ENCODE measurements at regions not wholly inside any gene's neighbourhood (a gene's known extent, or its start where the extent isn't known, plus 50 kb on each side); places are given as distances from the start of the nearest gene placed in this dataset.

DNA sequence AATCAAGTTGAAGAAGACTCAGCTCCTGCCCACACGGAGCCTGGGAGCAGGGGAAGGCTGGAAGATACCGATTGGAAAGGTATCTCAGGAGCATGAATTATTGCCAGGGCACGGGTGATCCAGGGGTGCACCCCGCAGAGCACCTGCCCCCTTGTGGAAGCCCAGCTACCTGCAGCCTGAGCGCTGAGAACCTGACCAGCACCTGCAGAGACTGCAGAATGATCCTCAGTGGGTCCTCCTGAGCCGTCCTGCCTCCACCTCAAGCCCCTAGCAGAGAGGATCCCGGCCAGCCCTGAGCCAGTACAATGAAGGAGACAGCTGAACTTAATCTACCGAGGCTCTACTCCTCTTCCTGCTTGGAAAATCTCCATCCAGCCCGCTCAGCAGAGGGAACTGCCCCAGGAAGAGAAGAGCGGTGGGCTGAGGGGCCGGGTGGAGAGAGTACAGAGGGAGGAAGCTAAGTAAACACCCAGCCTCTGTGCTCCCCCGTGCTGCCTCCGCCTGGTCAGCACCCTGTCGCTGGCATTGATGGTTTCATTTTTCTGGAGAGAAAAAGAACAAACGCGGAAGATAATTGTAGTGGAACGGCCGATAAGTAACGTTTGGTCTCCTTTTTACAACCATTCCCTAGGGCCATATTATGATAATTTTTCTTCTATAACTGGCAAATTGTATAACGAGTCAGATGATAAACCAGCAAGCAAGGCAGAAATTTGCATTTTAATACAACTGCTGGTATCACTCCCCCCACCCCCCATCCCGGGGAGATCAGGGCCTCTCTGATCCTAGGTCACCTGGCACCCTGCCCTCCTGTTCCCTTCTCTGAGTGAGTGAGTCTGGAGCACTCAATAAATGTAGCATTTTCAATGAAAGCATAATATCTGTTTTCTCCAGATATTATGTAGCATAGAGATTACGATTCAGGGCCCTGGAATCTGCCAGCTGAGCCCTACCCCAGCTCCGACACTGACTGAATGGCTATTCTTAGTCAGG, 204.5 kb upstream of the RPL38 start:
- Histone ChIP-seq H3K4me3 (no peak overlapping the region), H3K27ac (no peak overlapping the region)
- no peak for DNase-seq

DNA sequence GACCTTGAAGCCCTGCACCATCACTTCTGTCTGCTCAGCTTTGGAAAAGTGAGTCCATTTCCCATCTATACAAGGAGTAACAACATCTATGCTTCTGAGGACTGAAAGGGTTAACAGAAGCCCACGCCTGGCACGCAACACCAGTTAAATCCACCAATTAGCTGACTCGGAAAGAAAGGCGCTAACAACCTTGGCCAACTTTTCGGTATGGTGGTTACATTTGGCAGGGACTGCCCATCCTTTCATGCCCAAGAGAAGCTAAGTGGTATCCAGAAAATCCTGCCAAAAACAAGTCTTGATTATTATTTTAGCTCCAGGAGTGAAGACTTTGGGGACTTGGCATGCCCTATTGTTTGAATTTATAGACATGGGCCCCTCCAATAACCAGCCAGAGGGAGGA, 202.3 kb upstream of the RPL38 start:
- intact Hi-C loops (cut with DNase I; ENCODE audit: low total_unique reads): no loop called here
- Histone ChIP-seq H3K4me1 (no peaks in the 10 kb centered on the region), H3K4me3 (no peak overlapping the region), H3K36me3 (no peaks in the 10 kb centered on the region), H3K27me3 (peaks cover 0 to 41% of the 10 kb centered on the region in 2 donors), H3K27ac (no peak overlapping the region), H3K9me3 (no peaks in the 10 kb centered on the region)
- no peak for DNase-seq
- TF ChIP-seq, protein P1, sequence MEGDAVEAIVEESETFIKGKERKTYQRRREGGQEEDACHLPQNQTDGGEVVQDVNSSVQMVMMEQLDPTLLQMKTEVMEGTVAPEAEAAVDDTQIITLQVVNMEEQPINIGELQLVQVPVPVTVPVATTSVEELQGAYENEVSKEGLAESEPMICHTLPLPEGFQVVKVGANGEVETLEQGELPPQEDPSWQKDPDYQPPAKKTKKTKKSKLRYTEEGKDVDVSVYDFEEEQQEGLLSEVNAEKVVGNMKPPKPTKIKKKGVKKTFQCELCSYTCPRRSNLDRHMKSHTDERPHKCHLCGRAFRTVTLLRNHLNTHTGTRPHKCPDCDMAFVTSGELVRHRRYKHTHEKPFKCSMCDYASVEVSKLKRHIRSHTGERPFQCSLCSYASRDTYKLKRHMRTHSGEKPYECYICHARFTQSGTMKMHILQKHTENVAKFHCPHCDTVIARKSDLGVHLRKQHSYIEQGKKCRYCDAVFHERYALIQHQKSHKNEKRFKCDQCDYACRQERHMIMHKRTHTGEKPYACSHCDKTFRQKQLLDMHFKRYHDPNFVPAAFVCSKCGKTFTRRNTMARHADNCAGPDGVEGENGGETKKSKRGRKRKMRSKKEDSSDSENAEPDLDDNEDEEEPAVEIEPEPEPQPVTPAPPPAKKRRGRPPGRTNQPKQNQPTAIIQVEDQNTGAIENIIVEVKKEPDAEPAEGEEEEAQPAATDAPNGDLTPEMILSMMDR (IDR thresholded peaks at IDR 0.05): no peak

More for the DNA sequence above, 204.5 kb upstream of the RPL38 start:
- Histone ChIP-seq H3K9me3 (no peaks in the 10 kb centered on the region), H3K4me1 (no peaks in the 10 kb centered on the region), H3K36me3 (no peaks in the 10 kb centered on the region), H3K27me3 (peaks cover 0 to 24% of the 10 kb centered on the region in 2 donors)
- intact Hi-C loops (cut with DNase I; ENCODE audit: low total_unique reads): no loop called here
- TF ChIP-seq, protein P1 (IDR thresholded peaks at IDR 0.05): peak in 1 of 2 experiments; percentile 16

DNA sequence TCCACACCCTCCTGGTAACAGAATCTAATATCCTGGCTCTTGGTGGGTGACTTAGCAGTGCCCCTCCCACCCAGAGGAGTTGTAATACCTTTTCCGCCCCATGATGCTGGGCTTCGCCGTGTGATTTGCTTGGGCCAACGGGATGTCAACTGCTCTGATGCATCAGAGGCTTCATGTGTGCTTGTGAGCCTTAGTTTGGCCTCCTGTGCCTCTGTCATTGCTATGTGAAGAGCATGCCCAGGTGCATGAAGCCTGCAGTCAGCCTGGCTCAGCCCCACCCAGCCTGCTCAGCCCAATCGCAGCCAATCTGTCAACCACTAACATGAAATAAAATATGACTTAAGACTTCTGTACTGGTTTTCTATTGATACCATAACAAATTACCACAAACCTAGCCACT, 201.2 kb upstream of the RPL38 start:
- intact Hi-C loops (cut with DNase I; ENCODE audit: low total_unique reads): no loop called here
- no peaks in the 10 kb centered on the region for H3K4me1 ChIP-seq
- no peaks in the 10 kb centered on the region for H3K36me3 ChIP-seq
- no peaks in the 10 kb centered on the region for H3K9me3 ChIP-seq
- no peak overlapping the region for H3K27ac ChIP-seq
- peaks cover 0 to 48% of the 10 kb centered on the region in 2 donors for H3K27me3 ChIP-seq
- no peak for DNase-seq
- H3K4me3 ChIP-seq: no peak overlapping the region
- TF ChIP-seq, protein P1 (IDR thresholded peaks at IDR 0.05): no peak

DNA sequence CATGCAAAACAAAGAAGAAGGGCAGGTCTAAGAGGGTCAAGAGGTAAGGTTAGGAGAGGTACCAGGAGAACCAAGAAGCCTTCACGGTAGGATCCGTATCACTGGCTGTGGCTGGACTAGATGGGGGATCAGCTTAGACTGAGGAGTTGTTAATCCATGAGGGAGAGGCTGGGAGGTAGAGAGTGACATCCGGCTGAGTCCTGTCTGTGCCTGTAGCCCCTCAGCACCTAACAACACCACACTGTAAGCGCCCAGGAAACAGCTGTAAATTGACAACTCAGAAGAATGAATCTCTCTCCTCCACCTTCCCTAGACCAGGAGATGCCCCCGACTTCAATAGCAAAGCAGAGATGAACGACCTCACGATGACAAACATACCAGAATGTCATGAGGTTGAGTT, 199.4 kb upstream of the RPL38 start:
- TF ChIP-seq, protein P1 (IDR thresholded peaks at IDR 0.05): no peak
- intact Hi-C loops (cut with DNase I; ENCODE audit: low total_unique reads): no loop called here
- H3K9me3 ChIP-seq: no peaks in the 10 kb centered on the region
- H3K27me3 ChIP-seq: peaks cover 0 to 56% of the 10 kb centered on the region in 2 donors
- DNase-seq: no peak
- no peak overlapping the region for H3K4me3 ChIP-seq
- no peak overlapping the region for H3K27ac ChIP-seq
- H3K36me3 ChIP-seq: no peaks in the 10 kb centered on the region
- H3K4me1 ChIP-seq: no peaks in the 10 kb centered on the region

DNA sequence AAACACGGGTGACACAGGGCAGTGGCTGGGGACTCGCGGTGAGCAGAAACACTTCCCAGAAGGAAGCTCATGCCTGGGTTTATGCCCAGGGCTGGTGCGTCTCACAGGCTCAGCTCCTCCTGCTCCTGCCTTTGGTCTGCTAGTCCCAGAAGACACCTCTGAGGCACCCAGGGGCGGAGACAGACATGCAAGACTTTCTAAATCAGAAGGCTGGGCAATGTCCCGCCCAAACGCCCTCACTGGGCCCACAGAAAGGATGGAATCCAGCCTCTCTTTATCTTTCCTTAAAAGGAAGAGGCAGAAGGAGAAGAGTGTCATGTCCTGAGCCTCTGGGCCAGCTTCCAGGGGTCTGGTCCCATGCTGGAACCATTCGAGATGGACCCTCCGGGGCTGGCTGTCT, 197.7 kb upstream of the RPL38 start:
- no peaks in the 10 kb centered on the region for H3K9me3 ChIP-seq
- H3K4me3 ChIP-seq: no peak overlapping the region
- H3K27me3 ChIP-seq: peaks cover 0 to 54% of the 10 kb centered on the region in 2 donors
- no peaks in the 10 kb centered on the region for H3K4me1 ChIP-seq
- intact Hi-C loops (cut with DNase I; ENCODE audit: low total_unique reads): no loop called here
- no peaks in the 10 kb centered on the region for H3K36me3 ChIP-seq
- H3K27ac ChIP-seq: no peak overlapping the region
- TF ChIP-seq, protein P1 (IDR thresholded peaks at IDR 0.05): no peak
- DNase-seq: no peak

Measured in tibial artery (tissue), 4 donors.